ENCODE measurements at regions not wholly inside any gene's neighbourhood (a gene's known extent, or its start where the extent isn't known, plus 50 kb on each side); places are given as distances from the start of the nearest gene placed in this dataset.

DNA sequence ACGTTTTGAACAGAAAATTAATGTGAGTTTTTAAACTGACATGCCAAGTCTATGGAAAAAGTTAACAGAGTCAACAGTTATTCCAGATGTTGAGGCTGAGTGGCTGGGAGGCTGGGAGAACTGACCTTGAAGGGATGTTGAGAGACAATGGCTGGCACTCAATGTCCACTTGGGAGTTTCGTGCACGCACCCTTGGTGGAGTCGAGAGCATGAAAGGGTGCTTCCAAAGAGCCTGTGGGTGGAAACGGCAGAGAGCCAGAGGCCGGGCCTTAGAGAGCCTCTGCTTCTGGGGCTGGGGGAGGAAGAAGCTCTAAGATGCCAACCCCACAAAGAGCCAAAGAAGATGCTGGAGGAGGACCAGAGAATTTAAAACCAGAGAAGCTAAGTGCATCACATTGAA is 63.4 kb upstream of the L3MBTL4 start:
- H3K27ac Mint-ChIP-seq (ENCODE audit: unreplicated experiment) = no peak overlapping the region
- Histone ChIP-seq H3K4me1 (no peaks in the 10 kb centered on the region), H3K4me3 (ENCODE audit: low read depth, low read length) (no peak overlapping the region), H3K27me3 (replicated peaks; ENCODE audit: control insufficient read depth, insufficient read depth, low read length) (no peaks in the 10 kb centered on the region; the same call in 1 of the 2 replicates), H3K9me3 (no peaks in the 10 kb centered on the region), H3K36me3 (ENCODE audit: control insufficient read depth, insufficient read depth, low read length) (no peaks in the 10 kb centered on the region)
- intact Hi-C loops (cut with micrococcal nuclease; ENCODE audit: unreplicated experiment) = no loop called here
- CTCF ChIA-PET = no interaction called here
- H3K27me3 Mint-ChIP-seq (ENCODE audit: insufficient read depth, unreplicated experiment) = peaks cover 19% of the 10 kb centered on the region
- TF ChIP-seq, protein P1, sequence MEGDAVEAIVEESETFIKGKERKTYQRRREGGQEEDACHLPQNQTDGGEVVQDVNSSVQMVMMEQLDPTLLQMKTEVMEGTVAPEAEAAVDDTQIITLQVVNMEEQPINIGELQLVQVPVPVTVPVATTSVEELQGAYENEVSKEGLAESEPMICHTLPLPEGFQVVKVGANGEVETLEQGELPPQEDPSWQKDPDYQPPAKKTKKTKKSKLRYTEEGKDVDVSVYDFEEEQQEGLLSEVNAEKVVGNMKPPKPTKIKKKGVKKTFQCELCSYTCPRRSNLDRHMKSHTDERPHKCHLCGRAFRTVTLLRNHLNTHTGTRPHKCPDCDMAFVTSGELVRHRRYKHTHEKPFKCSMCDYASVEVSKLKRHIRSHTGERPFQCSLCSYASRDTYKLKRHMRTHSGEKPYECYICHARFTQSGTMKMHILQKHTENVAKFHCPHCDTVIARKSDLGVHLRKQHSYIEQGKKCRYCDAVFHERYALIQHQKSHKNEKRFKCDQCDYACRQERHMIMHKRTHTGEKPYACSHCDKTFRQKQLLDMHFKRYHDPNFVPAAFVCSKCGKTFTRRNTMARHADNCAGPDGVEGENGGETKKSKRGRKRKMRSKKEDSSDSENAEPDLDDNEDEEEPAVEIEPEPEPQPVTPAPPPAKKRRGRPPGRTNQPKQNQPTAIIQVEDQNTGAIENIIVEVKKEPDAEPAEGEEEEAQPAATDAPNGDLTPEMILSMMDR (IDR thresholded peaks at IDR 0.05; ENCODE audit: insufficient read depth in 1 of 2, low read depth in 1 of 2, low read length in 1 of 2, severe bottlenecking in 1 of 2, unreplicated experiment in 1 of 2) = no peak
- POLR2A ChIA-PET = no interaction called here
- H3K4me3 Mint-ChIP-seq (ENCODE audit: unreplicated experiment) = no peak overlapping the region
- no peaks in the 10 kb centered on the region for H3K36me3 Mint-ChIP-seq (ENCODE audit: insufficient read depth, unreplicated experiment)
- no peaks in the 10 kb centered on the region for H3K9me3 Mint-ChIP-seq (ENCODE audit: unreplicated experiment)
- no peak for DNase-seq
- no peaks in the 10 kb centered on the region for H3K4me1 Mint-ChIP-seq (ENCODE audit: low read depth, unreplicated experiment)
- no TSS peak for BruUV-seq (replicated peaks)

- Histone ChIP-seq H3K27me3 (replicated peaks; ENCODE audit: control insufficient read depth, insufficient read depth, low read length) (no peaks in the 10 kb centered on the region; the same call in 1 of the 2 replicates), H3K4me3 (ENCODE audit: low read depth, low read length) (no peak overlapping the region), H3K9me3 (no peaks in the 10 kb centered on the region), H3K36me3 (ENCODE audit: control insufficient read depth, insufficient read depth, low read length) (no peaks in the 10 kb centered on the region), H3K4me1 (no peaks in the 10 kb centered on the region)
- no peak overlapping the region for H3K4me3 Mint-ChIP-seq (ENCODE audit: unreplicated experiment)
- no TSS peak for BruUV-seq (replicated peaks)
- H3K27me3 Mint-ChIP-seq (ENCODE audit: insufficient read depth, unreplicated experiment) = peaks cover 16% of the 10 kb centered on the region
- ChIA-PET POLR2A (no interaction called here), CTCF (no interaction called here)
- TF ChIP-seq, protein P1 (IDR thresholded peaks at IDR 0.05; ENCODE audit: insufficient read depth in 1 of 2, low read depth in 1 of 2, low read length in 1 of 2, severe bottlenecking in 1 of 2, unreplicated experiment in 1 of 2) = no peak
- H3K27ac Mint-ChIP-seq (ENCODE audit: unreplicated experiment) = no peak overlapping the region
- no peaks in the 10 kb centered on the region for H3K9me3 Mint-ChIP-seq (ENCODE audit: unreplicated experiment)
- intact Hi-C loops (cut with micrococcal nuclease; ENCODE audit: unreplicated experiment) = no loop called here
- DNase-seq = no peak
- no peaks in the 10 kb centered on the region for H3K36me3 Mint-ChIP-seq (ENCODE audit: insufficient read depth, unreplicated experiment)
- no peaks in the 10 kb centered on the region for H3K4me1 Mint-ChIP-seq (ENCODE audit: low read depth, unreplicated experiment)
Observed at GRCh38 chr18:6479699-6480098, 65.0 kb upstream of the L3MBTL4 start.

DNA sequence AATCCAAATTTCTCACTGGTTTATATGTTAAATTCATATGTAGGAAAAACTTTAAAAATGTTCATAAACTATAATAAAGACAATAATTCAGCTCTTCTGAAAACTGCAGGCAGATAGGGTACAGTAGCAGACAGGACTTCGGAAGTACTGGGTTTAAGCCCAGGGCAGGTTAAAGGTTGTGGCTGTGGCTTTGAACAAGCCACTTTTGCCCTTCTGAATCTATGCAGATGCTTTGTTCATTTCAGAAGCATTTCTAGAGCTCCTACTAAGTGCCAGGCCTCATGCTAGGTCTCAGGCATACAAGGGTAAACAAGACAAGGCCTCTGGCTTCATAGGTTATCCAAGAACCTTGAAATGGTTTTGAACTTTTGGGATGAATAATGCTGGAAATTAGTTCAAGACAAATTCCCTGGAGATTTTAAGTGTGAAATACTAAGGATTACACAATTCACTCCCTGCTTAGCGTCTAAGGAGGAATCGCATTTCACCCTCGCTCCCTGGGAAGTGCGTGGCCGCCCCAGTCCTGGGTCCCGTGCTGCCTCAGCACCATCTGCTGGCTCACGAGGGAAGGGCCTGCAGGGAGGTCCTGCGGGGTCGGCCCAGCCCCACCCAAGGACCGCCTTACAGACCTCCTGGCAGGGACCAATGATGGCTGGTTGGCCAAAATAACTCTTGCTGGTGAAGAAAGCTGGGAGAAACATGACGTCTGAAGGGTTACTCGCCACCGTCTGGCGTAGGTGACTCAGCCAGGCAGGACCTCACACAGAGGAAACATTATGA is 67.7 kb upstream of the L3MBTL4 start:
- BruUV-seq (replicated peaks) = no TSS peak

More for the DNA sequence above, 67.7 kb upstream of the L3MBTL4 start:
- Histone ChIP-seq H3K4me1 (no peaks in the 10 kb centered on the region), H3K4me3 (ENCODE audit: low read depth, low read length) (no peak overlapping the region), H3K9me3 (no peaks in the 10 kb centered on the region), H3K27me3 (replicated peaks; ENCODE audit: control insufficient read depth, insufficient read depth, low read length) (no peaks in the 10 kb centered on the region), H3K36me3 (ENCODE audit: control insufficient read depth, insufficient read depth, low read length) (no peaks in the 10 kb centered on the region)
- H3K4me3 Mint-ChIP-seq (ENCODE audit: unreplicated experiment) = no peak overlapping the region
- intact Hi-C loops (cut with micrococcal nuclease; ENCODE audit: unreplicated experiment) = loop anchor here (2.0 kb wide), 1 partner anchor 604 kb away; no protein-coding TSS in a partner anchor
- TF ChIP-seq, protein P1 (IDR thresholded peaks at IDR 0.05; ENCODE audit: insufficient read depth in 1 of 2, low read depth in 1 of 2, low read length in 1 of 2, severe bottlenecking in 1 of 2, unreplicated experiment in 1 of 2) = peak; percentile 70 to 73
- peak; percentile 47 to 73 for DNase-seq
- no peaks in the 10 kb centered on the region for H3K9me3 Mint-ChIP-seq (ENCODE audit: unreplicated experiment)
- no peak overlapping the region for H3K27ac Mint-ChIP-seq (ENCODE audit: unreplicated experiment)
- no peaks in the 10 kb centered on the region for H3K36me3 Mint-ChIP-seq (ENCODE audit: insufficient read depth, unreplicated experiment)
- POLR2A ChIA-PET = no interaction called here
- peaks cover 24% of the 10 kb centered on the region for H3K27me3 Mint-ChIP-seq (ENCODE audit: insufficient read depth, unreplicated experiment)
- no peaks in the 10 kb centered on the region for H3K4me1 Mint-ChIP-seq (ENCODE audit: low read depth, unreplicated experiment)
- CTCF ChIA-PET = interaction anchor here (0.7 kb wide), 1 partner anchor 1488 kb away, joined by 5 read pairs; no protein-coding TSS in a partner anchor

Data from Caco-2 (cell line).